Mesenchymal stem cell (in vitro differentiated cells and primary cell): ENCODE measurements at regions not wholly inside any gene's neighbourhood (a gene's known extent, or its start where the extent isn't known, plus 50 kb on each side); places are given as distances from the start of the nearest gene placed in this dataset.

Experiments
- DNase-seq: peaks from one replicate; pipeline ENCODE4 v3.0.0-alpha.2; 2013
- H2AFZ ChIP-seq: one replicate; pipeline ENCODE4 v1.6.1; 2013; ENCODE audit warnings: low read depth, mild to moderate bottlenecking, control low read depth, inconsistent platforms, low read length, moderate library complexity
- H2AK5ac ChIP-seq: 2 replicates; pipeline ENCODE4 v1.6.1; 2013; ENCODE audit warnings: low read length, moderate library complexity, mild to moderate bottlenecking, inconsistent platforms; ENCODE audit not compliant: severe bottlenecking
- H2BK120ac ChIP-seq: one replicate; pipeline ENCODE4 v1.6.1; 2013; ENCODE audit warnings: low read depth, mild to moderate bottlenecking, inconsistent platforms, low read length, moderate library complexity
- H2BK12ac ChIP-seq, 2 experiments: one replicate each; pipeline ENCODE4 v1.6.1; 2013; ENCODE audit warnings: inconsistent platforms in 2 of 2, low read length in 2 of 2, mild to moderate bottlenecking in 2 of 2, moderate library complexity in 2 of 2, control low read depth in 1 of 2
- H2BK15ac ChIP-seq: one replicate; pipeline ENCODE4 v1.6.1; 2013; ENCODE audit warnings: mild to moderate bottlenecking, low read depth, inconsistent platforms; ENCODE audit not compliant: poor library complexity, severe bottlenecking
- H2BK5ac ChIP-seq: 2 replicates; pipeline ENCODE4 v1.6.1; 2013; ENCODE audit warnings: low read depth, mild to moderate bottlenecking, low read length, control low read depth, inconsistent platforms; ENCODE audit not compliant: poor library complexity, severe bottlenecking
- H3K14ac ChIP-seq, 2 experiments: one replicate each; pipeline ENCODE4 v1.6.1; 2013; ENCODE audit warnings: inconsistent platforms in 2 of 2, low read length in 2 of 2, control low read depth in 1 of 2, mild to moderate bottlenecking in 1 of 2, moderate library complexity in 1 of 2
- H3K18ac ChIP-seq, 2 experiments: one replicate each; pipeline ENCODE4 v1.6.1; 2013; ENCODE audit warnings: inconsistent platforms in 2 of 2, low read length in 2 of 2, control low read depth in 1 of 2, low read depth in 1 of 2, mild to moderate bottlenecking in 1 of 2
- H3K23ac ChIP-seq, 2 experiments: one replicate each; pipeline ENCODE4 v1.6.1; 2013; ENCODE audit warnings: inconsistent platforms in 2 of 2, low read length in 2 of 2, mild to moderate bottlenecking in 2 of 2, moderate library complexity in 2 of 2, control low read depth in 1 of 2
- H3K27ac ChIP-seq: 2 replicates; pipeline ENCODE4 v1.5.1; 2013; ENCODE audit warnings: mild to moderate bottlenecking, moderate library complexity, low read length, control low read depth, inconsistent platforms; ENCODE audit not compliant: poor library complexity, severe bottlenecking
- H3K27me3 ChIP-seq, 2 experiments: 2 replicates each; pipeline versions ENCODE4 v1.6.1 to v1.7.0; 2013; ENCODE audit warnings: low read length in 2 of 2, mild to moderate bottlenecking in 2 of 2, moderate library complexity in 2 of 2, control low read depth in 1 of 2, inconsistent platforms in 1 of 2; ENCODE audit not compliant: control insufficient read depth in 1 of 2, insufficient read depth in 1 of 2
- H3K36me3 ChIP-seq, 2 experiments: 2 replicates each; pipeline versions ENCODE4 v1.6.1 to v1.7.0; 2013; ENCODE audit warnings: low read length in 2 of 2, control low read depth in 1 of 2, inconsistent platforms in 1 of 2, low read depth in 1 of 2, mild to moderate bottlenecking in 1 of 2; ENCODE audit not compliant: insufficient read depth in 2 of 2, control insufficient read depth in 1 of 2
- H3K4ac ChIP-seq, 2 experiments: one replicate each; pipeline ENCODE4 v1.6.1; 2013; ENCODE audit warnings: inconsistent platforms in 2 of 2, low read length in 2 of 2, mild to moderate bottlenecking in 2 of 2, moderate library complexity in 2 of 2, control low read depth in 1 of 2, low read depth in 1 of 2
- H3K4me1 ChIP-seq: 2 replicates; pipeline ENCODE4 v1.6.1; 2013; ENCODE audit warnings: low read depth, low read length, control low read depth; ENCODE audit not compliant: control insufficient read depth, insufficient read depth
- H3K4me2 ChIP-seq: 2 replicates; pipeline ENCODE4 v1.6.1; 2013; ENCODE audit warnings: low read length, mild to moderate bottlenecking, inconsistent platforms; ENCODE audit not compliant: poor library complexity, severe bottlenecking
- H3K4me3 ChIP-seq, 2 experiments: 2 replicates each; pipeline versions ENCODE4 v1.5.1 to v1.7.0; 2013; ENCODE audit warnings: low read length in 2 of 2, mild to moderate bottlenecking in 2 of 2, control low read depth in 1 of 2, low read depth in 1 of 2; ENCODE audit not compliant: insufficient read depth in 1 of 2
- H3K79me1 ChIP-seq: replicated peaks from 2 replicates; pipeline ENCODE4 v1.6.1; 2013; ENCODE audit warnings: mild to moderate bottlenecking, control low read depth, low read length, inconsistent platforms; ENCODE audit not compliant: poor library complexity, severe bottlenecking
- H3K9ac ChIP-seq: 2 replicates; pipeline ENCODE4 v1.7.0; 2013; ENCODE audit warnings: mild to moderate bottlenecking, low read length, moderate library complexity
- H3K9me3 ChIP-seq: 2 replicates; pipeline ENCODE4 v1.7.0; 2013; ENCODE audit warnings: mild to moderate bottlenecking, low read length; ENCODE audit not compliant: control insufficient read depth
- H4K8ac ChIP-seq: one replicate; pipeline ENCODE4 v1.6.1; 2013; ENCODE audit warnings: inconsistent platforms, mild to moderate bottlenecking, low read length, moderate library complexity
- H4K91ac ChIP-seq: one replicate; pipeline ENCODE4 v1.6.1; 2013; ENCODE audit warnings: mild to moderate bottlenecking, low read length, inconsistent platforms
- WGBS: methylation state at CpG from one replicate; pipeline ENCODE4 v1.1.7; 2013; ENCODE audit warnings: mixed read lengths; 5-methylcytosine and 5-hydroxymethylcytosine counted together

GRCh38 chr20:39452583-39453340 is 490.6 kb downstream of the DHX35 start:
- Histone ChIP-seq H2BK120ac (no peak overlapping the region), H3K4me2 (no peak overlapping the region), H3K9ac (no peak overlapping the region), H3K23ac (no peak overlapping the region), H2BK5ac (no peak overlapping the region), H3K4ac (no peak overlapping the region), H3K14ac (no peak overlapping the region), H3K4me1 (no peaks in the 10 kb centered on the region), H3K27ac (no peak overlapping the region), H2AFZ (no peak overlapping the region), H2BK12ac (no peak overlapping the region), H4K8ac (no peak overlapping the region), H3K27me3 (no peaks in the 10 kb centered on the region), H3K79me1 (no peaks in the 10 kb centered on the region), H2BK15ac (no peak overlapping the region), H3K18ac (no peak overlapping the region), H3K4me3 (no peak overlapping the region), H2AK5ac (no peak overlapping the region), H3K36me3 (no peaks in the 10 kb centered on the region), H3K9me3 (no peaks in the 10 kb centered on the region), H4K91ac (no peak overlapping the region)
- 40% methylated on average over 8 of the region's 8 CpGs for WGBS
- DNase-seq: no peak

- Histone ChIP-seq H3K9me3 (no peaks in the 10 kb centered on the region), H3K23ac (no peak overlapping the region), H2BK15ac (no peak overlapping the region), H3K4ac (no peak overlapping the region), H3K79me1 (no peaks in the 10 kb centered on the region), H3K18ac (no peak overlapping the region), H2BK120ac (no peak overlapping the region), H3K9ac (no peak overlapping the region), H2BK5ac (no peak overlapping the region), H3K14ac (no peak overlapping the region), H2AFZ (no peak overlapping the region), H3K36me3 (no peaks in the 10 kb centered on the region), H4K8ac (no peak overlapping the region), H3K27me3 (no peaks in the 10 kb centered on the region), H4K91ac (no peak overlapping the region), H3K4me2 (no peak overlapping the region), H3K27ac (no peak overlapping the region), H3K4me1 (no peaks in the 10 kb centered on the region), H2AK5ac (no peak overlapping the region), H3K4me3 (no peak overlapping the region), H2BK12ac (no peak overlapping the region)
- no peak for DNase-seq
These were observed 489.2 kb downstream of the DHX35 start for GRCh38 chr20:39451386-39451785.

- no peak overlapping the region for H2AK5ac ChIP-seq
- no peak overlapping the region for H4K91ac ChIP-seq
- no peak overlapping the region for H2BK15ac ChIP-seq
- H3K4me1 ChIP-seq: no peaks in the 10 kb centered on the region
- no peak overlapping the region for H2BK120ac ChIP-seq
- no peaks in the 10 kb centered on the region for H3K36me3 ChIP-seq
- no peak overlapping the region for H3K27ac ChIP-seq
- H3K14ac ChIP-seq: no peak overlapping the region
- no peaks in the 10 kb centered on the region for H3K79me1 ChIP-seq
- H3K27me3 ChIP-seq: no peaks in the 10 kb centered on the region
- H4K8ac ChIP-seq: no peak overlapping the region
- no peak overlapping the region for H2AFZ ChIP-seq
- no peaks in the 10 kb centered on the region for H3K9me3 ChIP-seq
- H2BK12ac ChIP-seq: no peak overlapping the region
- WGBS: 45% methylated on average over 2 of the region's 2 CpGs
- H2BK5ac ChIP-seq: no peak overlapping the region
- no peak overlapping the region for H3K9ac ChIP-seq
- no peak overlapping the region for H3K18ac ChIP-seq
- no peak overlapping the region for H3K4me3 ChIP-seq
- no peak overlapping the region for H3K4ac ChIP-seq
- DNase-seq: no peak
- H3K23ac ChIP-seq: no peak overlapping the region
- H3K4me2 ChIP-seq: no peak overlapping the region
These were observed 484.3 kb downstream of the DHX35 start for GRCh38 chr20:39446397-39446796.

- WGBS: no CpG with 5 or more reads among the region's 1 CpG
These were observed 483.0 kb downstream of the DHX35 start for GRCh38 chr20:39445095-39445494.

More at GRCh38 chr20:39445095-39445494, 483.0 kb downstream of the DHX35 start:
- Histone ChIP-seq H3K36me3 (no peaks in the 10 kb centered on the region), H4K8ac (no peak overlapping the region), H3K14ac (no peak overlapping the region), H3K18ac (no peak overlapping the region), H2BK5ac (no peak overlapping the region), H3K27ac (no peak overlapping the region), H2BK15ac (no peak overlapping the region), H2AFZ (no peak overlapping the region), H3K9ac (no peak overlapping the region), H3K79me1 (no peaks in the 10 kb centered on the region), H3K4me2 (no peak overlapping the region), H2BK12ac (no peak overlapping the region), H3K4ac (no peak overlapping the region), H3K23ac (no peak overlapping the region), H2AK5ac (no peak overlapping the region), H4K91ac (no peak overlapping the region), H3K4me1 (no peaks in the 10 kb centered on the region), H2BK120ac (no peak overlapping the region), H3K9me3 (no peaks in the 10 kb centered on the region), H3K4me3 (no peak overlapping the region), H3K27me3 (no peaks in the 10 kb centered on the region)
- no peak for DNase-seq
